Uterus (tissue), 3 donors: ENCODE measurements at regions not wholly inside any gene's neighbourhood (a gene's known extent, or its start where the extent isn't known, plus 50 kb on each side); places are given as distances from the start of the nearest gene placed in this dataset.

Source experiments
- DNase-seq, 2 donors: peaks; one replicate each; pipeline ENCODE4 v3.0.0-alpha.2; 2019 to 2020
- H3K27ac ChIP-seq, 2 donors: fragments of 200-600 bp; sonication (generic); 1 replicate in 1 of 2; 2 replicates in 1 of 2; pipeline ENCODE4 v1.5.1; 2016 to 2018
- H3K27me3 ChIP-seq, 2 donors: fragments of 200-600 bp; sonication (generic); one replicate each; pipeline ENCODE4 v1.5.1; 2018 to 2019; ENCODE audit warnings: control low read depth in 1 of 2
- H3K36me3 ChIP-seq, 2 donors: fragments of 200-600 bp; sonication (generic); one replicate each; pipeline ENCODE4 v1.5.1; 2019; ENCODE audit warnings: control low read depth in 1 of 2
- H3K4me1 ChIP-seq, 2 donors: fragments of 200-600 bp; sonication (generic); one replicate each; pipeline ENCODE4 v1.5.1; 2018 to 2019; ENCODE audit warnings: control low read depth in 1 of 2
- H3K4me3 ChIP-seq, 2 donors: fragments of 200-600 bp; sonication (generic); 1 replicate in 1 of 2; 2 replicates in 1 of 2; pipeline ENCODE4 v1.5.1; 2018 to 2019; ENCODE audit warnings: mild to moderate bottlenecking in 1 of 2
- H3K9me3 ChIP-seq, 2 donors: fragments of 200-600 bp; sonication (generic); one replicate each; pipeline ENCODE4 v1.5.1; 2019; ENCODE audit warnings: control low read depth in 1 of 2
- POLR2A ChIP-seq, 2 donors: fragments of 450-650 bp; IDR thresholded peaks; one replicate each; pipeline ENCODE4 v1.6.1; 2016; ENCODE audit warnings: antibody characterized with exemption in 2 of 2, mild to moderate bottlenecking in 1 of 2, moderate library complexity in 1 of 2
- intact Hi-C: fragments of 100-400 bp; cut with DNase I; formaldehyde crosslinking; loops from one replicate; pipeline ENCODE4 v1.15.1; 2023; ENCODE audit warnings: low total_unique reads
- TF ChIP-seq, protein P1 (sequence below), 4 experiments: fragments of 200-600 bp in 2 of 4; fragments of 450-650 bp in 2 of 4; sonication (generic) in 2 of 4; IDR thresholded peaks; one replicate each; pipeline ENCODE4 v1.5.1; 2016 to 2019; ENCODE audit warnings: antibody characterized with exemption in 4 of 4, mild to moderate bottlenecking in 2 of 4, moderate library complexity in 1 of 4
- donor health status: DM: yes; HTN: yes; CAD: no.

DNA sequence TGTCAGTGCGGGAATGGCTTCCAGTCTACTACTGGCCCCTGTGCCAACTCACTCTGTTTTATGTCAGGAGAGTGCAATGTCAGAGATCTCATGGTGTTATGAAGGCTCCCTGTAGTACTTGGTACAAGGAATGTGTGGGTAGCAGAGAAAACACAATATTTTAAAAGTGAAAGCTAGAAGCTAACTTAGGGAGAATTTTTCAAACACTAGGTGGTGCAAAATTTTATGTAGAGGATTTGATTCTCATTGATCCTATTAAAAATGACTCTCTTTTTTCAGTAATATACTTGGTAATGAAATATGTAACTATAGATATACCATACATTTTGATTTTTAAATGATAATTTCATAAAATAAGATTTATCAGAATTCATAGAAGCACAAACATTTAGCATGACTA, 134.7 kb downstream of the JRKL start:
- TF ChIP-seq, protein P1, sequence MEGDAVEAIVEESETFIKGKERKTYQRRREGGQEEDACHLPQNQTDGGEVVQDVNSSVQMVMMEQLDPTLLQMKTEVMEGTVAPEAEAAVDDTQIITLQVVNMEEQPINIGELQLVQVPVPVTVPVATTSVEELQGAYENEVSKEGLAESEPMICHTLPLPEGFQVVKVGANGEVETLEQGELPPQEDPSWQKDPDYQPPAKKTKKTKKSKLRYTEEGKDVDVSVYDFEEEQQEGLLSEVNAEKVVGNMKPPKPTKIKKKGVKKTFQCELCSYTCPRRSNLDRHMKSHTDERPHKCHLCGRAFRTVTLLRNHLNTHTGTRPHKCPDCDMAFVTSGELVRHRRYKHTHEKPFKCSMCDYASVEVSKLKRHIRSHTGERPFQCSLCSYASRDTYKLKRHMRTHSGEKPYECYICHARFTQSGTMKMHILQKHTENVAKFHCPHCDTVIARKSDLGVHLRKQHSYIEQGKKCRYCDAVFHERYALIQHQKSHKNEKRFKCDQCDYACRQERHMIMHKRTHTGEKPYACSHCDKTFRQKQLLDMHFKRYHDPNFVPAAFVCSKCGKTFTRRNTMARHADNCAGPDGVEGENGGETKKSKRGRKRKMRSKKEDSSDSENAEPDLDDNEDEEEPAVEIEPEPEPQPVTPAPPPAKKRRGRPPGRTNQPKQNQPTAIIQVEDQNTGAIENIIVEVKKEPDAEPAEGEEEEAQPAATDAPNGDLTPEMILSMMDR (IDR thresholded peaks at IDR 0.05), result no peak
- no peak for TF ChIP-seq POLR2A (IDR thresholded peaks at IDR 0.05)
- H3K27ac ChIP-seq, result no peak overlapping the region
- peaks cover 0 to 5% of the 10 kb centered on the region in 2 donors for H3K9me3 ChIP-seq
- intact Hi-C loops, result no loop called here
- H3K4me3 ChIP-seq, result no peak overlapping the region
- no peaks in the 10 kb centered on the region for H3K27me3 ChIP-seq
- H3K36me3 ChIP-seq, result no peaks in the 10 kb centered on the region
- no peak for DNase-seq
- H3K4me1 ChIP-seq, result no peaks in the 10 kb centered on the region

DNA sequence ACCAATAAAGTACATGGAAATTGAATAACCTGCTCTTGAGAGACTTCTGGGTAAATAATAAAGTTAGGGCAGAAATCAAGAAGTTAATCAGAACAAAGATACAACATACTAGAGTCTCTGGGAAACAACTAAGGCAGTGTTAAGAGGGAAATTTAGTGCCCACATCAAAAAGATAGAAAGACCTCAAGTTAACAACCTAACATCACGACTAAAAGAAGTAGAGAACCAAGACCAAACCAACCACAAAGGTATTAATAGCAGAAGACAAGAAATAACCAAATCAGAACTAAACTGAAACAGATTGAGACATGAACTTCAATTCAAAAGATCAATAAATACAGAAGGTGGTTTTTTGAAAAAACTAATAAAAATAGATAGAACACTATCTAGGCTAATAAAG, 140.7 kb downstream of the JRKL start:
- Histone ChIP-seq H3K27ac (no peak overlapping the region), H3K36me3 (no peaks in the 10 kb centered on the region), H3K27me3 (no peaks in the 10 kb centered on the region), H3K4me3 (no peak overlapping the region), H3K9me3 (peaks cover 0 to 5% of the 10 kb centered on the region in 2 donors), H3K4me1 (no peaks in the 10 kb centered on the region)
- intact Hi-C loops, result no loop called here
- no peak for DNase-seq
- TF ChIP-seq, protein P1 (IDR thresholded peaks at IDR 0.05), result no peak
- no peak for TF ChIP-seq POLR2A (IDR thresholded peaks at IDR 0.05)

DNA sequence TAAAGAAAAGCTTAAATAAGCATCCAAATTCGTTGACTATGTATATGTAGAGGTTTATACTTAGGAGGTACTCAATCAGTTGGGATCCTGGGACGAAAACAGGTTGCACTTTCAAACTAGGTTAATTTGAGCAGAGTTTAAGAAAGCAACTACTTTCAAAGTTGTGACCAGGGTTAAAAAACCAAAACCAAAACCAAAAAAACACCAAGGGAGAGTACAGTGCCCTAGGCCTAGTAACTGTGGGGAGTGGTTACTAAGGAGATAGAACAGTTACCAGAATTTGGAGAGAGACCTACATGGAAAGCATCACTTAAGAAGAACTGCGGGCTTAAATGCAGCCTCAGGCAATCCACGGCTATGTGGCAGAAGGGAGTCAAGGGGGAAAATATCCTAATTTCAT, 148.3 kb downstream of the JRKL start:
- H3K36me3 ChIP-seq, result no peaks in the 10 kb centered on the region
- H3K27ac ChIP-seq, result no peak overlapping the region
- intact Hi-C loops, result no loop called here
- no peaks in the 10 kb centered on the region for H3K27me3 ChIP-seq
- no peak for DNase-seq
- H3K9me3 ChIP-seq, result no peaks in the 10 kb centered on the region
- H3K4me1 ChIP-seq, result no peaks in the 10 kb centered on the region
- TF ChIP-seq POLR2A (IDR thresholded peaks at IDR 0.05), result no peak
- TF ChIP-seq, protein P1 (IDR thresholded peaks at IDR 0.05), result no peak
- no peak overlapping the region for H3K4me3 ChIP-seq

DNA sequence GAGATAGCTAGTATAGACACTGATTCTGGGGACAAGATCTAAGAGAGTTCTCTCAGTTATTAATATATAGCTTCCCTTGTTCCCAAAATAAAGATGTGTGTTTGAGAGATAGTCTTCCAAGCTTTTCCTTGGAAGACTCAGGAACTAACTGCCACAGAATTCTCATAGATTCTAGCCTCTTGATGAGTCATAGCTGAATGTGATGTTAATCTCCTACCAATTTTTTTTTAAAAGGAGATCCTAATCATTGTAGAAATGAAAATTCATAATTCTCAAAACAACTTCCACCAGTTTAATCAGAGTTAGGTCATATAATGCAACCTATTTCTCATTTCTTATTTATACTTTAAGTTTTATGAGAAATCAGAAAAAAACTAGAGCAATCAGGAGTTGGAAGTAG, 148.8 kb downstream of the JRKL start:
- Histone ChIP-seq H3K36me3 (no peaks in the 10 kb centered on the region), H3K4me3 (no peak overlapping the region), H3K9me3 (no peaks in the 10 kb centered on the region), H3K4me1 (no peaks in the 10 kb centered on the region), H3K27me3 (no peaks in the 10 kb centered on the region), H3K27ac (no peak overlapping the region)
- intact Hi-C loops, result no loop called here
- no peak for TF ChIP-seq POLR2A (IDR thresholded peaks at IDR 0.05)
- TF ChIP-seq, protein P1 (IDR thresholded peaks at IDR 0.05), result no peak
- DNase-seq, result no peak

DNA sequence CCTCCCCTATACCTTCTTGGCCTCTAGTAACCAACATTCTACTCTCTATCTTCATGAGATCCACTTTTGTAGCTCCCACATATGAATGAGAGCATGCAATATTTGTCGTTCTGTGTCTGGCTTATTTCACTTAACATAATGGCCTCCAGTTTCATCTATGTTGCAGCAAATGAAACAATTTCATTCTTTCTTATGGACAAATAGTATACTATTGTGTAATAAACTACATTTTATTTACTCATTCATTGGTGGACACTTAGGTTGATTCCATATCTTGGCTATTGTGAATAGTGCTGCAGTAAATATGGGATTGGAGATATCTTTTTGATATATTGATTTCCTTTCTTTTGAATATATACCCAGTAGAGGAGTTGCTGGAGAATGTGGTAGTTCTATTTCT, 151.1 kb downstream of the JRKL start:
- intact Hi-C loops, result no loop called here
- TF ChIP-seq, protein P1 (IDR thresholded peaks at IDR 0.05), result no peak
- TF ChIP-seq POLR2A (IDR thresholded peaks at IDR 0.05), result no peak

More for the DNA sequence above, 151.1 kb downstream of the JRKL start:
- Histone ChIP-seq H3K9me3 (no peaks in the 10 kb centered on the region), H3K27me3 (peaks cover 0 to 3% of the 10 kb centered on the region in 2 donors), H3K4me1 (no peaks in the 10 kb centered on the region), H3K36me3 (no peaks in the 10 kb centered on the region), H3K27ac (no peak overlapping the region), H3K4me3 (no peak overlapping the region)
- DNase-seq, result no peak
